WI38 (cell line): ENCODE measurements at regions not wholly inside any gene's neighbourhood (a gene's known extent, or its start where the extent isn't known, plus 50 kb on each side); places are given as distances from the start of the nearest gene placed in this dataset.

ENCODE experiments used
- H3K4me3 ChIP-seq: 2 replicates; pipeline ENCODE4 v1.5.1; 2011; ENCODE audit warnings: low read depth, mild to moderate bottlenecking, control low read depth, low read length
- CTCF ChIP-seq: IDR thresholded peaks from 2 replicates; pipeline ENCODE4 v1.5.1; 2012; ENCODE audit warnings: low read depth, mild to moderate bottlenecking, control low read depth, low read length

- H3K4me3 ChIP-seq: no peak overlapping the region
- no peak for TF ChIP-seq CTCF
Measured at GRCh38 chr4:32748061-32748460, 2027.9 kb downstream of the PCDH7 start.

- H3K4me3 ChIP-seq: no peak overlapping the region
- no peak for TF ChIP-seq CTCF
Measured at GRCh38 chr4:32748498-32748897, 2028.3 kb downstream of the PCDH7 start.

- no peak for TF ChIP-seq CTCF
- H3K4me3 ChIP-seq: no peak overlapping the region
Measured at GRCh38 chr4:32752962-32753361, 2032.8 kb downstream of the PCDH7 start.

- TF ChIP-seq CTCF: no peak
- no peak overlapping the region for H3K4me3 ChIP-seq
Measured at GRCh38 chr4:32768664-32769389, 2048.7 kb downstream of the PCDH7 start.

GRCh38 chr4:32771491-32771890, 2051.3 kb downstream of the PCDH7 start:
- no peak for TF ChIP-seq CTCF
- H3K4me3 ChIP-seq: no peak overlapping the region

GRCh38 chr4:32775049-32775448, 2054.9 kb downstream of the PCDH7 start:
- no peak for TF ChIP-seq CTCF
- no peak overlapping the region for H3K4me3 ChIP-seq

- no peak for TF ChIP-seq CTCF
- no peak overlapping the region for H3K4me3 ChIP-seq
Measured at GRCh38 chr4:32776435-32777203, 2056.4 kb downstream of the PCDH7 start.
